DOHH2 (cell line): ENCODE measurements at regions not wholly inside any gene's neighbourhood (a gene's known extent, or its start where the extent isn't known, plus 50 kb on each side); places are given as distances from the start of the nearest gene placed in this dataset.
"Not testable (repeated sequence)": the region's sequence is repeated elsewhere in the genome, so short reads cannot be mapped to it uniquely, and the experiment has no call there.

ENCODE experiments used
- H3F3A ChIP-seq: fragments of 200-600 bp; sonication (generic), shearing (Covaris generic); 2 replicates; pipeline ENCODE4 v1.6.0; 2016; ENCODE audit warnings: antibody characterized with exemption, mild to moderate bottlenecking; ENCODE audit not compliant: control insufficient read depth, insufficient read depth
- H3K27ac ChIP-seq: fragments of 200-600 bp; sonication (generic); 2 replicates; pipeline ENCODE4 v1.5.1; 2014; ENCODE audit warnings: low read depth, mild to moderate bottlenecking, low read length, moderate library complexity
- H3K27me3 ChIP-seq: fragments of 200-600 bp; sonication (generic); 2 replicates; pipeline ENCODE4 v1.6.1; 2014; ENCODE audit warnings: mild to moderate bottlenecking, low read length, mixed read lengths; ENCODE audit not compliant: control insufficient read depth
- H3K36me3 ChIP-seq: fragments of 200-600 bp; sonication (generic); 2 replicates; pipeline ENCODE4 v1.6.1; 2014; ENCODE audit warnings: mild to moderate bottlenecking, low read length, moderate library complexity, mixed read lengths; ENCODE audit not compliant: control insufficient read depth
- H3K4me1 ChIP-seq: fragments of 200-600 bp; sonication (generic); 2 replicates; pipeline ENCODE4 v1.6.1; 2014; ENCODE audit warnings: mild to moderate bottlenecking, low read length, mixed read lengths; ENCODE audit not compliant: control insufficient read depth
- H3K4me2 ChIP-seq: fragments of 200-600 bp; sonication (generic); 2 replicates; pipeline ENCODE4 v1.6.0; 2014; ENCODE audit warnings: mild to moderate bottlenecking, low read length, moderate library complexity
- H3K4me3 ChIP-seq: fragments of 200-600 bp; sonication (generic); 2 replicates; pipeline ENCODE4 v1.5.1; 2014; ENCODE audit warnings: mild to moderate bottlenecking, low read length, mixed read lengths
- H3K79me2 ChIP-seq: fragments of 200-600 bp; sonication (generic); 2 replicates; pipeline ENCODE4 v1.6.1; 2014; ENCODE audit warnings: mild to moderate bottlenecking, low read length, mixed read lengths; ENCODE audit not compliant: control insufficient read depth
- H3K9me2 ChIP-seq: fragments of 200-600 bp; sonication (generic); replicated peaks from 2 replicates; pipeline ENCODE4 v1.6.1; 2014; ENCODE audit warnings: mild to moderate bottlenecking, low read length, mixed read lengths; ENCODE audit not compliant: control insufficient read depth
- H3K9me3 ChIP-seq: fragments of 200-600 bp; sonication (generic); 2 replicates; pipeline ENCODE4 v1.6.1; 2014; ENCODE audit warnings: antibody characterized with exemption, low read length, mixed read lengths; ENCODE audit not compliant: control insufficient read depth, insufficient read depth
- H4K20me1 ChIP-seq: fragments of 200-600 bp; sonication (generic); 2 replicates; pipeline ENCODE4 v1.6.0; 2014; ENCODE audit warnings: low read depth, mild to moderate bottlenecking, antibody characterized with exemption, low read length, moderate library complexity; ENCODE audit not compliant: control insufficient read depth, insufficient read depth
- CTCF ChIP-seq: fragments of 200-600 bp; sonication (generic); IDR thresholded peaks from one replicate; pipeline ENCODE4 v1.5.1; 2014; ENCODE audit warnings: antibody characterized with exemption, mild to moderate bottlenecking, low read depth, low read length; ENCODE audit not compliant: poor library complexity, severe bottlenecking
- EZH2phosphoT487 ChIP-seq: fragments of 200-600 bp; sonication (generic); IDR thresholded peaks from 2 replicates; pipeline ENCODE4 v1.6.1; 2017; ENCODE audit warnings: borderline replicate concordance, mild to moderate bottlenecking, antibody characterized with exemption, low read length, moderate library complexity, mixed read lengths

DNA sequence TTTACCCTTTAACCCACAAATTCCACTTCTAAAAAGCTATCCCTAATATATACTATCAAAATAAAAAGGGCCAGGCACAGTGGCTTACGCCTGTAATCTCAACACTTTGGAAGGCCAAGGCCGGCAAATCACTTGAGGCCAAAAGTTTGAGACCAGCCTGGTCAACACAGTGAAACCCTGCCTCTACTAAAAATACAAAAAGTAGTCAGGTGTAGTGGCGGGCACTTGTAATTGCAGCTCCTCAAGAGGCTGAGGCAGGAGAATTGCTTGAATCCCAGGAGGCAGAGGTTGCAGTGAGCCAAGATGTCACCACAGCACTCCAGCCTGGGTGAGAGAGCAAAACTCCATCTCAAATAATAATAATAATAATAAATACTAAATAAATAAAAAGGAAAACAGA, 82.5 kb downstream of the TRIM27 start:
- Histone ChIP-seq H3K9me2 (no peaks in the 10 kb centered on the region), H4K20me1 (no peaks in the 10 kb centered on the region), H3K27ac (no peak overlapping the region), H3K4me1 (peaks cover 11% of the 10 kb centered on the region), H3K9me3 (no peaks in the 10 kb centered on the region), H3K79me2 (no peaks in the 10 kb centered on the region), H3K4me2 (no peak overlapping the region), H3K4me3 (no peak overlapping the region), H3K27me3 (no peaks in the 10 kb centered on the region), H3F3A (peaks cover 9% of the 10 kb centered on the region), H3K36me3 (peaks cover 3% of the 10 kb centered on the region; the same call in 1 of the 2 replicates)
- TF ChIP-seq EZH2phosphoT487 = no peak
- TF ChIP-seq CTCF = no peak

DNA sequence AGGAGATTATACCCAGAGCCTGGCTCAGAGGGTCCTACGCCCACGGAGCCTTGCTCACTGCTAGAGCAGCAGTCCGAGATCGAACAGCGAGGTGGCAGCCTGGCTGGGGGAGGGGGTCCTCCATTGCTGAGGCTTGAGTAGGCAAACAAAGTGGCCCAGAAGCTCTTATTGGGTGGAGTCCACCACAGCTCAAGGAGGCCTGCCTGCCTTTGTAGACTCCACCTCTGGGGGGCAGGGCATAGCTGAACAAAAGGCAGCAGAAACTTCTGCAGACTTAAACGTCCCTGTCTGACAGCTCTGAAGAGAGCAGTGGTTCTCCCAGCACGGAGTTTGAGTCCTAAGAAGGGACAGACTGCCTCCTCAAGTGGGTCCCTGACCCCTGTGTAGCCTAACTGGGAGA, 75.0 kb downstream of the TRIM27 start:
- H3K36me3 ChIP-seq, H3F3A ChIP-seq, H3K27me3 ChIP-seq, H3K4me3 ChIP-seq, H3K79me2 ChIP-seq, H3K9me3 ChIP-seq, H3K27ac ChIP-seq, H3K4me1 ChIP-seq, H3K9me2 ChIP-seq, H3K4me2 ChIP-seq, H4K20me1 ChIP-seq: not testable (repeated sequence)
- peak; percentile 25 for TF ChIP-seq CTCF
